ENCODE measurements at regions not wholly inside any gene's neighbourhood (a gene's known extent, or its start where the extent isn't known, plus 50 kb on each side); places are given as distances from the start of the nearest gene placed in this dataset.

- no peak for DNase-seq (ENCODE audit: low spot score)
- Mint-ChIP-seq H3K36me3 (ENCODE audit: low read depth, unreplicated experiment) (no peaks in the 10 kb centered on the region), H3K4me1 (ENCODE audit: unreplicated experiment) (peaks cover 14% of the 10 kb centered on the region), H3K27me3 (ENCODE audit: unreplicated experiment) (peaks cover 3% of the 10 kb centered on the region), H3K27ac (ENCODE audit: unreplicated experiment) (no peak overlapping the region), H3K4me3 (ENCODE audit: unreplicated experiment) (no peak overlapping the region), H3K9me3 (ENCODE audit: unreplicated experiment) (no peaks in the 10 kb centered on the region)
- no peak for TF ChIP-seq CTCF (IDR thresholded peaks at IDR 0.05; ENCODE audit: unreplicated experiment)
Observed at GRCh38 chr2:234848578-234848977, 103.2 kb upstream of the SH3BP4 start.

- Mint-ChIP-seq H3K4me3 (ENCODE audit: unreplicated experiment) (no peak overlapping the region), H3K27me3 (ENCODE audit: unreplicated experiment) (peaks cover 3% of the 10 kb centered on the region), H3K4me1 (ENCODE audit: unreplicated experiment) (peaks cover 14% of the 10 kb centered on the region), H3K27ac (ENCODE audit: unreplicated experiment) (no peak overlapping the region), H3K36me3 (ENCODE audit: low read depth, unreplicated experiment) (no peaks in the 10 kb centered on the region), H3K9me3 (ENCODE audit: unreplicated experiment) (no peaks in the 10 kb centered on the region)
- no peak for TF ChIP-seq CTCF (IDR thresholded peaks at IDR 0.05; ENCODE audit: unreplicated experiment)
- no peak for DNase-seq (ENCODE audit: low spot score)
Observed at GRCh38 chr2:234847639-234848038, 104.2 kb upstream of the SH3BP4 start.

- Mint-ChIP-seq H3K36me3 (ENCODE audit: low read depth, unreplicated experiment) (no peaks in the 10 kb centered on the region), H3K4me3 (ENCODE audit: unreplicated experiment) (no peak overlapping the region)
Observed at GRCh38 chr2:234847364-234847635, 104.5 kb upstream of the SH3BP4 start.

GRCh38 chr2:234846599-234847363, 105.0 kb upstream of the SH3BP4 start:
- H3K4me1 Mint-ChIP-seq (ENCODE audit: unreplicated experiment) = peaks cover 14% of the 10 kb centered on the region

More at GRCh38 chr2:234847364-234847635, 104.5 kb upstream of the SH3BP4 start:
- H3K4me1 Mint-ChIP-seq (ENCODE audit: unreplicated experiment) = peaks cover 14% of the 10 kb centered on the region
- H3K9me3 Mint-ChIP-seq (ENCODE audit: unreplicated experiment) = no peaks in the 10 kb centered on the region
- H3K27ac Mint-ChIP-seq (ENCODE audit: unreplicated experiment) = no peak overlapping the region
- H3K27me3 Mint-ChIP-seq (ENCODE audit: unreplicated experiment) = peaks cover 3% of the 10 kb centered on the region
- no peak for DNase-seq (ENCODE audit: low spot score)
- TF ChIP-seq CTCF (IDR thresholded peaks at IDR 0.05; ENCODE audit: unreplicated experiment) = no peak

More at GRCh38 chr2:234846599-234847363, 105.0 kb upstream of the SH3BP4 start:
- Mint-ChIP-seq H3K9me3 (ENCODE audit: unreplicated experiment) (no peaks in the 10 kb centered on the region), H3K4me3 (ENCODE audit: unreplicated experiment) (no peak overlapping the region), H3K27me3 (ENCODE audit: unreplicated experiment) (peaks cover 3% of the 10 kb centered on the region), H3K27ac (ENCODE audit: unreplicated experiment) (no peak overlapping the region), H3K36me3 (ENCODE audit: low read depth, unreplicated experiment) (no peaks in the 10 kb centered on the region)
- no peak for DNase-seq (ENCODE audit: low spot score)
- no peak for TF ChIP-seq CTCF (IDR thresholded peaks at IDR 0.05; ENCODE audit: unreplicated experiment)
